HEK293 (cell line): ENCODE measurements at regions not wholly inside any gene's neighbourhood (a gene's known extent, or its start where the extent isn't known, plus 50 kb on each side); places are given as distances from the start of the nearest gene placed in this dataset.

Experiments
- CTCF ChIA-PET: fragments of 350-600 bp; formaldehyde crosslinking; extraction: SDS; loops from one replicate; lab custom pipeline; 2021; ENCODE audit warnings: antibody characterized with exemption; lab: Yijun Ruan, JAX
- POLR2A ChIA-PET: fragments of 300-600 bp; formaldehyde crosslinking; extraction: SDS; loops from one replicate; lab custom pipeline; 2020; ENCODE audit warnings: antibody characterized with exemption, inconsistent platforms; lab: Yijun Ruan, JAX
- H3K27ac ChIP-seq: fragments of 200-500 bp; sonication (Bioruptor generic); 2 replicates; pipeline ENCODE4 v1.5.1; 2014; ENCODE audit warnings: low read depth, low read length, control low read depth, inconsistent platforms; ENCODE audit errors: extremely low read depth
- H3K36me3 ChIP-seq, 2 experiments: fragments of 200-500 bp in 1 of 2; sonication (Bioruptor generic) in 1 of 2; 1 replicate in 1 of 2; 2 replicates in 1 of 2; pipeline ENCODE4 v1.5.1; 2014 to 2017; ENCODE audit warnings: inconsistent platforms in 2 of 2, low read length in 2 of 2; ENCODE audit not compliant: control insufficient read depth in 2 of 2, insufficient read depth in 1 of 2
- H3K4me1 ChIP-seq: fragments of 200-500 bp; sonication (Bioruptor generic); 2 replicates; pipeline ENCODE4 v1.5.1; 2014; ENCODE audit warnings: mild to moderate bottlenecking, low read length, inconsistent platforms; ENCODE audit not compliant: control insufficient read depth, insufficient read depth
- H3K4me3 ChIP-seq: 2 replicates; pipeline ENCODE4 v1.5.1; 2011; ENCODE audit warnings: low read depth, mild to moderate bottlenecking, control low read depth, low read length, moderate library complexity
- H3K9me3 ChIP-seq: fragments of 200-500 bp; sonication (Bioruptor generic); 2 replicates; pipeline ENCODE4 v1.5.1; 2014; ENCODE audit warnings: low read depth, low read length, inconsistent platforms; ENCODE audit not compliant: control insufficient read depth, insufficient read depth
- BCL11A ChIP-seq: fragments of 450-650 bp; formaldehyde crosslinking; IDR thresholded peaks from 2 replicates; pipeline ENCODE4 v1.5.1; 2016; ENCODE audit warnings: low read depth, missing biosample characterization, missing genetic modification characterization
- OVOL3 ChIP-seq: fragments of 450-650 bp; formaldehyde crosslinking; IDR thresholded peaks from 2 replicates; pipeline ENCODE4 v1.5.1; 2016; ENCODE audit warnings: missing biosample characterization, missing genetic modification characterization
- SALL2 ChIP-seq: fragments of 450-650 bp; formaldehyde crosslinking; IDR thresholded peaks from 2 replicates; pipeline ENCODE4 v1.5.0; 2017; ENCODE audit warnings: missing biosample characterization, mild to moderate bottlenecking, missing genetic modification characterization, borderline replicate concordance
- SCRT2 ChIP-seq: fragments of 450-650 bp; formaldehyde crosslinking; IDR thresholded peaks from 2 replicates; pipeline ENCODE4 v1.5.1; 2016; ENCODE audit warnings: missing biosample characterization, missing genetic modification characterization
- SP7 ChIP-seq: fragments of 450-650 bp; formaldehyde crosslinking; IDR thresholded peaks from 2 replicates; pipeline ENCODE4 v1.5.1; 2016; ENCODE audit warnings: missing biosample characterization, missing genetic modification characterization
- TCF7L2 ChIP-seq: IDR thresholded peaks from 2 replicates; pipeline ENCODE4 v1.6.1; 2011; ENCODE audit warnings: low read depth, mild to moderate bottlenecking, inconsistent platforms, low read length, moderate library complexity, borderline replicate concordance
- YY1 ChIP-seq: fragments of 450-650 bp; formaldehyde crosslinking; IDR thresholded peaks from 2 replicates; pipeline ENCODE4 v1.5.1; 2018; ENCODE audit warnings: missing biosample characterization, missing genetic modification characterization
- ZNF121 ChIP-seq: fragments of 450-650 bp; formaldehyde crosslinking; IDR thresholded peaks from 2 replicates; pipeline ENCODE4 v1.5.1; 2016; ENCODE audit warnings: missing biosample characterization, missing genetic modification characterization
- ZNF133 ChIP-seq: fragments of 450-650 bp; formaldehyde crosslinking; IDR thresholded peaks from 2 replicates; pipeline ENCODE4 v1.5.1; 2016; ENCODE audit warnings: missing biosample characterization, missing genetic modification characterization
- ZNF184 ChIP-seq: fragments of 450-650 bp; IDR thresholded peaks from 2 replicates; pipeline ENCODE4 v1.5.1; 2018; ENCODE audit warnings: missing biosample characterization, mild to moderate bottlenecking, missing genetic modification characterization
- ZNF19 ChIP-seq: fragments of 450-650 bp; formaldehyde crosslinking; IDR thresholded peaks from 2 replicates; pipeline ENCODE4; 2016; ENCODE audit warnings: missing biosample characterization, missing genetic modification characterization, low read depth
- ZNF324 ChIP-seq: fragments of 450-650 bp; formaldehyde crosslinking; IDR thresholded peaks from 2 replicates; pipeline ENCODE4 v1.5.1; 2016; ENCODE audit warnings: missing biosample characterization, missing genetic modification characterization
- ZNF544 ChIP-seq: fragments of 450-650 bp; formaldehyde crosslinking; IDR thresholded peaks from 2 replicates; pipeline ENCODE4 v1.5.0; 2017; ENCODE audit warnings: missing biosample characterization, missing genetic modification characterization
- ZNF548 ChIP-seq: fragments of 450-650 bp; formaldehyde crosslinking; IDR thresholded peaks from 2 replicates; pipeline ENCODE4 v1.5.1; 2016; ENCODE audit warnings: missing biosample characterization, missing genetic modification characterization
- ZNF747 ChIP-seq: fragments of 450-650 bp; formaldehyde crosslinking; IDR thresholded peaks from 2 replicates; pipeline ENCODE4 v1.5.1; 2016; ENCODE audit warnings: missing biosample characterization, missing genetic modification characterization
- ZNF776 ChIP-seq: fragments of 450-650 bp; formaldehyde crosslinking; IDR thresholded peaks from 2 replicates; pipeline ENCODE4 v1.5.0; 2017; ENCODE audit warnings: missing biosample characterization, missing genetic modification characterization, borderline replicate concordance
- TF ChIP-seq, protein P1 (sequence below): fragments of 450-650 bp; formaldehyde crosslinking; IDR thresholded peaks from 2 replicates; pipeline ENCODE4 v1.5.0; 2017; ENCODE audit warnings: missing biosample characterization, missing genetic modification characterization, borderline replicate concordance
- TF ChIP-seq, protein P2 (sequence below): fragments of 450-650 bp; formaldehyde crosslinking; IDR thresholded peaks from 2 replicates; pipeline ENCODE4 v1.5.1; 2016; ENCODE audit warnings: missing biosample characterization, missing genetic modification characterization

GRCh38 chr6:139920027-139920775 is 545.8 kb upstream of the CITED2 start:
- CTCF ChIA-PET = interaction anchor here (0.7 kb wide), 1 partner anchor 44 kb away, joined by 4 read pairs; no protein-coding TSS in a partner anchor
- TF ChIP-seq ZNF19 (tag by site-specific recombination) = no peak
- 0 out of 2 replicates have a peak, but pooled peaks have one; percentile 31 for TF ChIP-seq SCRT2 (tag by site-specific recombination)
- H3K36me3 ChIP-seq = no peaks in the 10 kb centered on the region
- no peaks in the 10 kb centered on the region for H3K4me1 ChIP-seq
- H3K4me3 ChIP-seq = no peak overlapping the region
- POLR2A ChIA-PET = no interaction called here
- no peaks in the 10 kb centered on the region for H3K9me3 ChIP-seq
- no peak overlapping the region for H3K27ac ChIP-seq

DNA sequence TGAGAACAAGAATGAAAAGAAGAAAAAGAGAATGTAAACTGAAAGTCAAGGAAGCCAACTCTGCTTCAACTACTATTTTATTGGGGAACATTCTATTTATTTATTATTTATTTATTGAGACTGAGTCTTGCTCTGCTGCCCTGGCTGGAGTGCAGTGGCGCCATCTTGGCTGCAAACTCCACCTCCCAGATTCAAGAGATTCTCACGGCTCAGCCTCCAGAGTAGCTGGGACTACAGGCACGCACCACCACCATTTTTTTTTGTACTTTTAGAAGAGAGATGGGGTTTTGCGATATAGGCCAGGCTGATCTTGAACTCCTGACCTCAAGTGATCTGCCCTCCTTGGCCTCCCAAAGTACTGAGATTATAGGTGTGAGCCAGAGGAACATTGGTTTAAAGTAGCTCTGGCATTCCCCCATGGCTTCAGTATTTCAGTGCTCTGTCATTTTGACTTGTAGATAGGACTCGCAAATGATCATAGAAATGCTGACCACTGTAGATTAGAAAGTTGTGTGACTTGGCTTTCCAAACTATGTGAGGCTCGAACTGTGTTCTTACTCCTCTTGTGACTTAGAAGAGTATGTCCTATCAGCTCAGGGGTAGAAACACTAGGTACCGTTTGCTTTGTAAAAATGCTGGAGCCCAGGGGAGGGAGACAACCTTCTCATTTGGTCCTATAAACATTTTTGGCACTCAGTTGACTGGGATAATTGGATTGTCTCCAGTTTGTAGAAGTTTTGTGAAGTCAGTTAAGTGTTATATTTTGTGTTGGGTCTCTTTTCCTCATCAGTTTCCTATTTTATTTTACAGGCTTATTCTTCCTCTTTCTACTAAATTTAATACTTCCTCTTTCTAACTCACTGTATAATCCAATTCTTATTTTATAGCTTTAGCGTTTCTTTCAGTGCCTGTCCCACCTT is 544.9 kb upstream of the CITED2 start:
- Histone ChIP-seq H3K27ac (no peak overlapping the region), H3K4me1 (no peaks in the 10 kb centered on the region), H3K36me3 (no peaks in the 10 kb centered on the region), H3K4me3 (no peak overlapping the region), H3K9me3 (no peaks in the 10 kb centered on the region)
- ChIA-PET CTCF (interaction anchor here (0.6 to 0.8 kb wide), 3 partner anchors 28 to 728 kb away, joined by 3 to 4 read pairs (median 4); no protein-coding TSS in a partner anchor), POLR2A (interaction anchor here (1.1 kb wide), 1 partner anchor 545 kb away, joined by 3 read pairs; the partner anchor contains the start of gene CITED2)
- TF ChIP-seq, protein P1, sequence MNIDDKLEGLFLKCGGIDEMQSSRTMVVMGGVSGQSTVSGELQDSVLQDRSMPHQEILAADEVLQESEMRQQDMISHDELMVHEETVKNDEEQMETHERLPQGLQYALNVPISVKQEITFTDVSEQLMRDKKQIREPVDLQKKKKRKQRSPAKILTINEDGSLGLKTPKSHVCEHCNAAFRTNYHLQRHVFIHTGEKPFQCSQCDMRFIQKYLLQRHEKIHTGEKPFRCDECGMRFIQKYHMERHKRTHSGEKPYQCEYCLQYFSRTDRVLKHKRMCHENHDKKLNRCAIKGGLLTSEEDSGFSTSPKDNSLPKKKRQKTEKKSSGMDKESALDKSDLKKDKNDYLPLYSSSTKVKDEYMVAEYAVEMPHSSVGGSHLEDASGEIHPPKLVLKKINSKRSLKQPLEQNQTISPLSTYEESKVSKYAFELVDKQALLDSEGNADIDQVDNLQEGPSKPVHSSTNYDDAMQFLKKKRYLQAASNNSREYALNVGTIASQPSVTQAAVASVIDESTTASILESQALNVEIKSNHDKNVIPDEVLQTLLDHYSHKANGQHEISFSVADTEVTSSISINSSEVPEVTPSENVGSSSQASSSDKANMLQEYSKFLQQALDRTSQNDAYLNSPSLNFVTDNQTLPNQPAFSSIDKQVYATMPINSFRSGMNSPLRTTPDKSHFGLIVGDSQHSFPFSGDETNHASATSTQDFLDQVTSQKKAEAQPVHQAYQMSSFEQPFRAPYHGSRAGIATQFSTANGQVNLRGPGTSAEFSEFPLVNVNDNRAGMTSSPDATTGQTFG (tag by site-specific recombination) = no peak
- no peak for TF ChIP-seq ZNF184 (tag by site-specific recombination)
- no peak for TF ChIP-seq ZNF133 (tag by site-specific recombination)
- TF ChIP-seq, protein P2, sequence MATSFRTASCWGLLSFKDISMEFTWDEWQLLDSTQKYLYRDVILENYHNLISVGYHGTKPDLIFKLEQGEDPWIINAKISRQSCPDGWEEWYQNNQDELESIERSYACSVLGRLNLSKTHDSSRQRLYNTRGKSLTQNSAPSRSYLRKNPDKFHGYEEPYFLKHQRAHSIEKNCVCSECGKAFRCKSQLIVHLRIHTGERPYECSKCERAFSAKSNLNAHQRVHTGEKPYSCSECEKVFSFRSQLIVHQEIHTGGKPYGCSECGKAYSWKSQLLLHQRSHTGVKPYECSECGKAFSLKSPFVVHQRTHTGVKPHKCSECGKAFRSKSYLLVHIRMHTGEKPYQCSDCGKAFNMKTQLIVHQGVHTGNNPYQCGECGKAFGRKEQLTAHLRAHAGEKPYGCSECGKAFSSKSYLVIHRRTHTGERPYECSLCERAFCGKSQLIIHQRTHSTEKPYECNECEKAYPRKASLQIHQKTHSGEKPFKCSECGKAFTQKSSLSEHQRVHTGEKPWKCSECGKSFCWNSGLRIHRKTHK (tag by site-specific recombination) = no peak
- TF ChIP-seq ZNF121 (tag by site-specific recombination) = no peak
- TF ChIP-seq OVOL3 (tag by site-specific recombination) = no peak
- TF ChIP-seq BCL11A (tag by site-specific recombination) = no peak
- no peak for TF ChIP-seq TCF7L2
- no peak for TF ChIP-seq ZNF548 (tag by site-specific recombination)
- TF ChIP-seq YY1 (tag by site-specific recombination) = no peak
- no peak for TF ChIP-seq ZNF747 (tag by site-specific recombination)
- TF ChIP-seq ZNF544 (tag by site-specific recombination) = no peak
- no peak for TF ChIP-seq ZNF324 (tag by site-specific recombination)
- no peak for TF ChIP-seq ZNF776 (tag by site-specific recombination)
- no peak for TF ChIP-seq SALL2 (tag by site-specific recombination)
- no peak for TF ChIP-seq SP7
